ENCODE measurements at regions not wholly inside any gene's neighbourhood (a gene's known extent, or its start where the extent isn't known, plus 50 kb on each side); places are given as distances from the start of the nearest gene placed in this dataset.

GRCh38 chr6:63154535-63154934, 56.7 kb upstream of the FKBP1C start:
- H3K4me3 Mint-ChIP-seq, result no peak overlapping the region
- no peak overlapping the region for H3K27ac Mint-ChIP-seq
- TF ChIP-seq AFF4 (CRISPR knock-in tag; IDR thresholded peaks at IDR 0.05; ENCODE audit: borderline replicate concordance) (no peak), ZNF532 (CRISPR knock-in tag; IDR thresholded peaks at IDR 0.05; ENCODE audit: borderline replicate concordance) (no peak), FOXK1 (CRISPR knock-in tag; IDR thresholded peaks at IDR 0.05) (no peak), SP1 (CRISPR knock-in tag; conservative IDR thresholded peaks at IDR 0.05) (no peak), NFYB (CRISPR knock-in tag; conservative IDR thresholded peaks at IDR 0.05; ENCODE audit: low read depth) (no peak)
- ChIA-PET CTCF (no interaction called here), POLR2A (no interaction called here)
- no peak for DNase-seq (ENCODE audit: low spot score)
- no peak for ATAC-seq
- peaks cover 34% of the 10 kb centered on the region for H3K9me3 Mint-ChIP-seq
- no peaks in the 10 kb centered on the region for H3K27me3 Mint-ChIP-seq (ENCODE audit: low read depth)
- 0 out of 2 replicates have a peak, but pooled peaks cover 7% of the 10 kb centered on the region for H3K36me3 Mint-ChIP-seq
- no peaks in the 10 kb centered on the region for H3K4me1 Mint-ChIP-seq
